ENCODE measurements at regions not wholly inside any gene's neighbourhood (a gene's known extent, or its start where the extent isn't known, plus 50 kb on each side); places are given as distances from the start of the nearest gene placed in this dataset.

- TF ChIP-seq CTCF (IDR thresholded peaks at IDR 0.05; ENCODE audit: low read depth, low read length, missing control alignments), result no peak
Measured at GRCh38 chr16:9328411-9328810, 237.0 kb downstream of the HAPSTR1 start.

GRCh38 chr16:9330095-9330494 lies 238.7 kb downstream of the HAPSTR1 start:
- H3K4me3 ChIP-seq (replicated peaks; ENCODE audit: low read depth, low read length), result no peak overlapping the region

More at GRCh38 chr16:9328411-9328810, 237.0 kb downstream of the HAPSTR1 start:
- DNase-seq (ENCODE audit: extremely low read depth, low read depth), result no peak
- no peak overlapping the region for H3K4me3 ChIP-seq (replicated peaks; ENCODE audit: low read depth, low read length)

DNA sequence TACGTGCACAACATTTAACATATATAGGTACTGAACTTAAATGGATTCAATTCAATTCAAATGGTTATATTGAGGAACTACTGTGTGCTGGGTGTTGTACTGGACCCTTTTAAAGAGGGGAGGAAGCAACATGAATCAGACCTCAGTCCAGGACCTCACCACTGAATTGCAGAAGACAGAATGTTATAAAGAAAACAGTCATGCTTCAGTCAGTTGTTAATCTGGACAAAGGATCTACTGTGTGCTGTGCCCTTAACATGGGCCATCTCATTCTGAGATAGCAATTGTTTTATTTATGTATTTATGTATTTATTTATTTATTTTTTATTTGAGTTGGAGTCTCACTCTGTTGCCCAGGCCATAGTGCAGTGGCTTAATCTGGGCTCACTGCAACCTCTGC lies 240.1 kb downstream of the HAPSTR1 start:
- no peak for TF ChIP-seq CTCF (IDR thresholded peaks at IDR 0.05; ENCODE audit: low read depth, low read length, missing control alignments)
- DNase-seq (ENCODE audit: extremely low read depth, low read depth), result no peak
- H3K4me3 ChIP-seq (replicated peaks; ENCODE audit: low read depth, low read length), result no peak overlapping the region

More at GRCh38 chr16:9330095-9330494, 238.7 kb downstream of the HAPSTR1 start:
- TF ChIP-seq CTCF (IDR thresholded peaks at IDR 0.05; ENCODE audit: low read depth, low read length, missing control alignments), result no peak
- no peak for DNase-seq (ENCODE audit: extremely low read depth, low read depth)

GRCh38 chr16:9332574-9333148 lies 241.2 kb downstream of the HAPSTR1 start:
- no peak for TF ChIP-seq CTCF (IDR thresholded peaks at IDR 0.05; ENCODE audit: low read depth, low read length, missing control alignments)
- no peak overlapping the region for H3K4me3 ChIP-seq (replicated peaks; ENCODE audit: low read depth, low read length)
- no peak for DNase-seq (ENCODE audit: extremely low read depth, low read depth)

DNA sequence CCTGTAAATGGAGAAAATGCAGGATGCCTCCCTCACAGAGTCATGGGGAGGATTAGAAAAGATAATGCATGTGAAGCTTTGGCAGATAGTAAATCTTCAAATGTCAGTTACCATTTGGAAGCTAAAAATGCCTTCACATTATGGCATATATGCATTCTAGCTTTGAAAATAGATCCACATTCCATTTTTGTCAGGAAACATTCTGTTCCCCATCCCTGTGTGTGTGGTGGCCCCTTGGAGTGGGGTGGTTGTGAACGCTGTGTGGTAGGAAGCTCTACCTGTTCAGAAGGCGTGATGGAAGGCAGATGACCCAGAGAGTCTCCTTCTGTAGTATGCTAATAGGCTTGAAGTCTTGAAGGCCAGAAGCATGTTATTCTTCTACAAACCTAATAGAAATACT lies 242.0 kb downstream of the HAPSTR1 start:
- no peak for DNase-seq (ENCODE audit: extremely low read depth, low read depth)
- H3K4me3 ChIP-seq (replicated peaks; ENCODE audit: low read depth, low read length), result no peak overlapping the region
- TF ChIP-seq CTCF (IDR thresholded peaks at IDR 0.05; ENCODE audit: low read depth, low read length, missing control alignments), result no peak

- no peak overlapping the region for H3K4me3 ChIP-seq (replicated peaks; ENCODE audit: low read depth, low read length)
- TF ChIP-seq CTCF (IDR thresholded peaks at IDR 0.05; ENCODE audit: low read depth, low read length, missing control alignments), result no peak
- DNase-seq (ENCODE audit: extremely low read depth, low read depth), result no peak
Measured at GRCh38 chr16:9334103-9334502, 242.7 kb downstream of the HAPSTR1 start.
